Stomach (tissue), 8 donors: ENCODE measurements at regions not wholly inside any gene's neighbourhood (a gene's known extent, or its start where the extent isn't known, plus 50 kb on each side); places are given as distances from the start of the nearest gene placed in this dataset.

Experiments used
- DNase-seq, 2 donors: peaks; one replicate each; pipeline versions ENCODE4 v3.0.0 to v3.0.0-alpha.2; 2013 to 2019
- H3K27ac ChIP-seq, 5 donors: fragments of 200-600 bp in 4 of 5; sonication (generic) in 4 of 5; one replicate each; pipeline ENCODE4 v1.5.1; 2013 to 2019; ENCODE audit warnings: mild to moderate bottlenecking in 1 of 5, moderate library complexity in 1 of 5
- H3K27me3 ChIP-seq, 3 donors: fragments of 200-600 bp; sonication (generic); one replicate each; pipeline ENCODE4 v1.5.1; 2017 to 2019; ENCODE audit warnings: mixed run types in 1 of 3
- H3K36me3 ChIP-seq, 4 donors: fragments of 200-600 bp; sonication (generic); 1 replicate in 3 of 4; 2 replicates in 1 of 4; pipeline ENCODE4 v1.5.1; 2016 to 2019
- H3K4me1 ChIP-seq, 4 donors: fragments of 200-600 bp; sonication (generic); one replicate each; pipeline ENCODE4 v1.5.1; 2016 to 2019
- H3K4me3 ChIP-seq, 4 donors: fragments of 200-600 bp; sonication (generic) in 3 of 4; one replicate each; pipeline ENCODE4 v1.5.1; 2016 to 2019; ENCODE audit warnings: mild to moderate bottlenecking in 1 of 4
- H3K9me3 ChIP-seq, 4 donors: fragments of 200-600 bp; sonication (generic); one replicate each; pipeline ENCODE4 v1.5.1; 2016 to 2019
- EP300 ChIP-seq: sonication (generic); formaldehyde crosslinking; IDR thresholded peaks from one replicate; pipeline ENCODE4 v1.6.1; 2017; ENCODE audit warnings: antibody characterized with exemption
- POLR2A ChIP-seq, 4 donors: fragments of 450-650 bp; IDR thresholded peaks; one replicate each; pipeline ENCODE4 v1.6.1; 2016; ENCODE audit warnings: antibody characterized with exemption in 4 of 4, control low read depth in 2 of 4, mild to moderate bottlenecking in 1 of 4, moderate library complexity in 1 of 4
- POLR2AphosphoS5 ChIP-seq, 3 donors: sonication (generic); formaldehyde crosslinking; IDR thresholded peaks; one replicate each; pipeline ENCODE4 v1.6.1; 2016; ENCODE audit warnings: antibody characterized with exemption in 3 of 3
- WGBS, 5 donors: extraction: QIAGEN DNeasy Blood & Tissue Kit in 3 of 5; methylation state at CpG; one replicate each; pipeline versions ENCODE4 v1.1.5 to v1.1.7; 2013 to 2018; 5-methylcytosine and 5-hydroxymethylcytosine counted together
- intact Hi-C: fragments of 100-400 bp; cut with DNase I; formaldehyde crosslinking; loops from one replicate; pipeline ENCODE4 v1.15.1; 2023; ENCODE audit warnings: low total_unique reads
- TF ChIP-seq, protein P1 (sequence below), 7 experiments: fragments of 450-650 bp in 4 of 7; fragments of 200-600 bp in 3 of 7; sonication (generic) in 3 of 7; IDR thresholded peaks; one replicate each; pipeline ENCODE4 v1.5.1; 2016 to 2019; ENCODE audit warnings: antibody characterized with exemption in 7 of 7, control low read depth in 2 of 7, mild to moderate bottlenecking in 1 of 7
- donor health status: healthy with polysubstance abuse.
- donor health status: Bipolar disorder and iron deficiency.
- donor health status: healthy.

DNA sequence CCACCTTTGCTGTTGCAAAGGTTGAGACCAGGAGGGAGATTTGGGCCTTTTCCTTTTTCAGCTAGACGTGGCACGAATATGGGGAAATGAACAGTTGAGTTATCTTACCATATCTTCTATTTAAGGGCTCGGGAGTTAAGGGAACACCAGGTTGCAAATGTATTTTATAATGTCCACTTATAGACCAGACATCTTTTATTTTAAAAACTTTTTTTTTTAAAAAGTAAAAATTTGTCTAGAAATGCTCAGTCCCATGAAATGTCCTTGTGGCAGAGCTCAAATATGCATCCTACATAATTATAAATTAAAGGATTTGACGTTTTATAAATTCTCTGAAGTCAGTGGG is 103.6 kb upstream of the VEPH1 start:
- Histone ChIP-seq H3K27ac (no peak overlapping the region), H3K4me3 (no peak overlapping the region), H3K27me3 (no peaks in the 10 kb centered on the region), H3K4me1 (peaks cover 0 to 7% (median 2%) of the 10 kb centered on the region in 4 donors), H3K36me3 (no peaks in the 10 kb centered on the region), H3K9me3 (no peaks in the 10 kb centered on the region)
- DNase-seq: no peak
- intact Hi-C loops: no loop called here
- TF ChIP-seq POLR2A (IDR thresholded peaks at IDR 0.05) (no peak), EP300 (no peak), POLR2AphosphoS5 (IDR thresholded peaks at IDR 0.05) (no peak)
- TF ChIP-seq, protein P1, sequence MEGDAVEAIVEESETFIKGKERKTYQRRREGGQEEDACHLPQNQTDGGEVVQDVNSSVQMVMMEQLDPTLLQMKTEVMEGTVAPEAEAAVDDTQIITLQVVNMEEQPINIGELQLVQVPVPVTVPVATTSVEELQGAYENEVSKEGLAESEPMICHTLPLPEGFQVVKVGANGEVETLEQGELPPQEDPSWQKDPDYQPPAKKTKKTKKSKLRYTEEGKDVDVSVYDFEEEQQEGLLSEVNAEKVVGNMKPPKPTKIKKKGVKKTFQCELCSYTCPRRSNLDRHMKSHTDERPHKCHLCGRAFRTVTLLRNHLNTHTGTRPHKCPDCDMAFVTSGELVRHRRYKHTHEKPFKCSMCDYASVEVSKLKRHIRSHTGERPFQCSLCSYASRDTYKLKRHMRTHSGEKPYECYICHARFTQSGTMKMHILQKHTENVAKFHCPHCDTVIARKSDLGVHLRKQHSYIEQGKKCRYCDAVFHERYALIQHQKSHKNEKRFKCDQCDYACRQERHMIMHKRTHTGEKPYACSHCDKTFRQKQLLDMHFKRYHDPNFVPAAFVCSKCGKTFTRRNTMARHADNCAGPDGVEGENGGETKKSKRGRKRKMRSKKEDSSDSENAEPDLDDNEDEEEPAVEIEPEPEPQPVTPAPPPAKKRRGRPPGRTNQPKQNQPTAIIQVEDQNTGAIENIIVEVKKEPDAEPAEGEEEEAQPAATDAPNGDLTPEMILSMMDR (IDR thresholded peaks at IDR 0.05): no peak
- 43 to 54% (median 48%) methylated on average over 4 of the region's 4 CpGs for WGBS, 5 donors

DNA sequence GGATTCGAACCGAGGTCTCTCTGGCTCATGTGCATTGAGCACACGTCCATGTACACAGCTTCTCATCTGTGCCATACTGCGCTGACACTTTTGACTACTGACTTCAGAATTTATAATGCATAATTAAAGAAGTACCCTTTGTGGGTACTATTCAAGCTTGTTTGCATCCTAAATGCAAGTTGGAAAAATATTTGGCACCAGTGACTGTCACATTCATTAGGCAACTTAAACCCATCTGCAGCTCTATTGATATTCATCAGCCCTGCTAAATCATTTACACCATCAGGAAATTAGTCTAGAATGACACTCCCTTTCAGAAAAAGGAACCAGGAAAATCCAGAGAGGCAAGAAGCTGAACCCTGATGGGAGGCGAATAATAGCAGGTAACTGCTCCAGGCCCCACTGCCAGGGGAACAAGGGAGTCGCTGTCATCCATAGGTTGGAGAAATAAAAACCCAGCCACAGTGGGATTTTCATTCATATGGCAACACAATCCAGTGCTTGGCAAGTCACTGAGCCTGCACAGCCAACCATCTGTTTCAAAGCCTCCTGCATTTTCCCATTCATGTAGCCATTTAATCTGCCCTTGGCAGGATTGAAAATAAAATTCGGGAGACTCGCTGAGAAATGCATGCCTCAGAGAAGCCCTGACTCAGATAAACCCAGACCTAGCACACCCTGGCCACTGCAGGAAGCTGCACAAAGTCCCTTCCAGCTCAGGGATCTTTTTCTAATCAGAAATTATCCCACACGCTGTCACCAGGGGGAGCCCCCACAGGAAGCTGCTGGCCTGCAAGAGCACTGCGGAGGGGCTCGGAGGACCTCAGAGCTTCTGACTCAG is 103.0 kb upstream of the VEPH1 start:
- Histone ChIP-seq H3K4me3 (no peak overlapping the region), H3K9me3 (no peaks in the 10 kb centered on the region), H3K27me3 (no peaks in the 10 kb centered on the region), H3K4me1 (peaks cover 0 to 7% (median 2%) of the 10 kb centered on the region in 4 donors), H3K27ac (no peak overlapping the region), H3K36me3 (no peaks in the 10 kb centered on the region)
- intact Hi-C loops: no loop called here
- TF ChIP-seq, protein P1 (IDR thresholded peaks at IDR 0.05): peak in 5 of 7 experiments; percentile 35 to 71 (median 61)
- no peak for TF ChIP-seq POLR2A (IDR thresholded peaks at IDR 0.05)
- WGBS, 5 donors: 43 to 47% (median 44%) methylated on average over 11 of the region's 11 CpGs
- DNase-seq: peak; percentile 60 to 79

DNA sequence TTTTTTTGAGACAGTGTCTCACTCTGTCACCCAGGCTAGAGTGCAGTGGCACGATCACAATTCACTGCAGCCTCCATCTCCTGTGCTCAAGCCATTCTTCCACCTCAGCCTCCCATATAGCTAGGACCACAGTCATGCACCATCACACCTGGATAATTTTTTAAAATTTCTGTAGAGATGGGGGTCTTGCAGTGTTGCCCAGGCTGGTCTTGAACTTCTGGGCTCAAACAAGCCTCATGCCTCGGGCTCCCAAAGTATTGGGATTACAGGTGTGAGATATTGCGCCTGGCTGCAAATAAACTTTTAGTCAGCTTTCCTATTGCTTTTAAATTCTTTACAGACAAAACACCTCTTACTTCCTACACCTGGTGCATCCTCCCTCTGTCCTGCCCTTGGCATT is 102.1 kb upstream of the VEPH1 start:
- peaks cover 0 to 7% (median 2%) of the 10 kb centered on the region in 4 donors for H3K4me1 ChIP-seq
- no peak for DNase-seq
- H3K36me3 ChIP-seq: no peaks in the 10 kb centered on the region
- WGBS, 5 donors: 61 to 89% (median 79%) methylated on average over 3 of the region's 3 CpGs
- no peak overlapping the region for H3K4me3 ChIP-seq
- no peaks in the 10 kb centered on the region for H3K9me3 ChIP-seq
- H3K27ac ChIP-seq: no peak overlapping the region
- TF ChIP-seq EP300 (no peak), POLR2AphosphoS5 (IDR thresholded peaks at IDR 0.05) (no peak)
- TF ChIP-seq, protein P1 (IDR thresholded peaks at IDR 0.05): no peak
- intact Hi-C loops: no loop called here
- no peaks in the 10 kb centered on the region for H3K27me3 ChIP-seq

DNA sequence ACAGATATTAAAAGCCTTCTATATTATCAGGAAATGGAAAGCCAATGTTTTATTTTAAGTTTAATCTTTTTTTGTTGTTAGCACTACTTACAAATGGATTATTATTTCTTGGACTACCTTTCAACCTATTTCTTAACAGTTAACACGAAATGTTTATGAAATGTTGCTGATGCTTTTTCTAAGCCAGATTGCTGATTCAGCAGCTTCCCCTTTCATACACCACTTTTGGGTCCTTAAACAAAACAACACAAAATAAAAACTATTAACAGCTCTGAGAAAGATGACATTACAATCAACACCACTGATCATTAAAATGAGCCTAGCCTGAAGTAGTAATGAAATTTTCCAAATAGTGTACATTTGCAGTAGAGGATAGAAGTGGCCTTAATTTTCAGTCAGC is 99.2 kb upstream of the VEPH1 start:
- no peak for TF ChIP-seq POLR2AphosphoS5 (IDR thresholded peaks at IDR 0.05)
- no peak for TF ChIP-seq EP300
- TF ChIP-seq POLR2A (IDR thresholded peaks at IDR 0.05): no peak
- TF ChIP-seq, protein P1 (IDR thresholded peaks at IDR 0.05): no peak
- Histone ChIP-seq H3K27ac (no peak overlapping the region), H3K4me3 (no peak overlapping the region), H3K27me3 (no peaks in the 10 kb centered on the region), H3K9me3 (no peaks in the 10 kb centered on the region), H3K36me3 (no peaks in the 10 kb centered on the region), H3K4me1 (peaks cover 0 to 7% (median 2%) of the 10 kb centered on the region in 4 donors)
- intact Hi-C loops: no loop called here
- WGBS, 5 donors: 54 to 72% (median 64%) methylated on average over 1 of the region's 1 CpG
- no peak for DNase-seq
